OCI-LY3 (cell line): ENCODE measurements at regions not wholly inside any gene's neighbourhood (a gene's known extent, or its start where the extent isn't known, plus 50 kb on each side); places are given as distances from the start of the nearest gene placed in this dataset.
"Not testable (repeated sequence)": the region's sequence is repeated elsewhere in the genome, so short reads cannot be mapped to it uniquely, and the experiment has no call there.

Experiments used
- H2AFZ ChIP-seq: fragments of 200-600, 300-600 bp; shearing (Covaris generic); 2 replicates; pipeline ENCODE4 v1.6.0; 2014; ENCODE audit warnings: antibody characterized with exemption, low read depth, low read length
- H3K27ac ChIP-seq: fragments of 200-600, 300-600 bp; sonication (generic); 2 replicates; pipeline ENCODE4 v1.5.1; 2014; ENCODE audit warnings: mild to moderate bottlenecking, low read length, moderate library complexity, mixed read lengths
- H3K27me3 ChIP-seq: fragments of 200-600, 300-600 bp; sonication (generic); 2 replicates; pipeline ENCODE4 v1.6.1; 2014; ENCODE audit warnings: low read depth, low read length, mixed read lengths
- H3K36me3 ChIP-seq: fragments of 200-600, 300-600 bp; sonication (generic); replicated peaks from 2 replicates; pipeline ENCODE3; 2014; ENCODE audit warnings: low read depth, low read length, mixed read lengths
- H3K4me1 ChIP-seq: fragments of 300-600, 200-600 bp; sonication (generic); 2 replicates; pipeline ENCODE4 v1.6.1; 2014; ENCODE audit warnings: low read length, mixed read lengths
- H3K4me2 ChIP-seq: fragments of 200-600, 300-600 bp; sonication (generic); 2 replicates; pipeline ENCODE4 v1.6.1; 2014; ENCODE audit warnings: low read length, mixed read lengths
- H3K4me3 ChIP-seq: fragments of 300-600, 200-600 bp; sonication (generic); 2 replicates; pipeline ENCODE4 v1.5.1; 2014; ENCODE audit warnings: antibody characterized with exemption, mild to moderate bottlenecking, low read length, moderate library complexity
- H3K79me2 ChIP-seq: fragments of 300-600, 200-600 bp; shearing (Covaris generic); 2 replicates; pipeline ENCODE4 v1.6.1; 2014; ENCODE audit warnings: mild to moderate bottlenecking, low read length, mixed read lengths
- H3K9ac ChIP-seq: fragments of 300-600, 200-600 bp; shearing (Covaris generic); 2 replicates; pipeline ENCODE4 v1.6.0; 2014; ENCODE audit warnings: mild to moderate bottlenecking, low read length, moderate library complexity
- H3K9me3 ChIP-seq: fragments of 200-600, 300-600 bp; shearing (Covaris generic); 2 replicates; pipeline ENCODE4 v1.6.1; 2014; ENCODE audit warnings: low read length, mixed read lengths; ENCODE audit not compliant: insufficient read depth
- H4K20me1 ChIP-seq: fragments of 200-600, 300-600 bp; sonication (generic); 2 replicates; pipeline ENCODE4 v1.6.1; 2016; ENCODE audit warnings: low read length, mixed read lengths; ENCODE audit not compliant: insufficient read depth
- CTCF ChIP-seq: fragments of 200-600, 300-600 bp; sonication (generic); IDR thresholded peaks from 2 replicates; pipeline ENCODE4 v1.5.1; 2014; ENCODE audit warnings: antibody characterized with exemption, low read length, low read depth
- EZH2phosphoT487 ChIP-seq: fragments of 200-600 bp; shearing (Covaris generic); IDR thresholded peaks from 2 replicates; pipeline ENCODE4 v1.6.1; 2018; ENCODE audit warnings: antibody characterized with exemption, mixed run types, low read depth

GRCh38 chr2:7866825-7867224, 815.0 kb upstream of the ID2 start:
- Histone ChIP-seq H2AFZ (0 out of 2 replicates have a peak overlapping the region, but pooled peaks have one; percentile 48), H3K27ac (no peak overlapping the region), H3K27me3 (no peaks in the 10 kb centered on the region), H4K20me1 (no peaks in the 10 kb centered on the region), H3K79me2 (no peaks in the 10 kb centered on the region), H3K4me3 (no peak overlapping the region), H3K4me1 (peaks cover 19% of the 10 kb centered on the region), H3K9me3 (no peaks in the 10 kb centered on the region), H3K36me3 (no peaks in the 10 kb centered on the region), H3K9ac (no peak overlapping the region), H3K4me2 (no peak overlapping the region; the same call in 1 of the 2 replicates)
- TF ChIP-seq EZH2phosphoT487 (no peak), CTCF (no peak)

GRCh38 chr2:7867867-7868266, 814.0 kb upstream of the ID2 start:
- Histone ChIP-seq H3K9me3 (no peaks in the 10 kb centered on the region), H3K4me1 (peaks cover 19% of the 10 kb centered on the region), H3K9ac (no peak overlapping the region), H4K20me1 (no peaks in the 10 kb centered on the region), H2AFZ (no peak overlapping the region), H3K36me3 (no peaks in the 10 kb centered on the region), H3K27me3 (no peaks in the 10 kb centered on the region), H3K79me2 (no peaks in the 10 kb centered on the region), H3K27ac (no peak overlapping the region), H3K4me3 (no peak overlapping the region), H3K4me2 (peak overlapping the region; percentile 24)
- no peak for TF ChIP-seq CTCF
- TF ChIP-seq EZH2phosphoT487, result no peak

DNA sequence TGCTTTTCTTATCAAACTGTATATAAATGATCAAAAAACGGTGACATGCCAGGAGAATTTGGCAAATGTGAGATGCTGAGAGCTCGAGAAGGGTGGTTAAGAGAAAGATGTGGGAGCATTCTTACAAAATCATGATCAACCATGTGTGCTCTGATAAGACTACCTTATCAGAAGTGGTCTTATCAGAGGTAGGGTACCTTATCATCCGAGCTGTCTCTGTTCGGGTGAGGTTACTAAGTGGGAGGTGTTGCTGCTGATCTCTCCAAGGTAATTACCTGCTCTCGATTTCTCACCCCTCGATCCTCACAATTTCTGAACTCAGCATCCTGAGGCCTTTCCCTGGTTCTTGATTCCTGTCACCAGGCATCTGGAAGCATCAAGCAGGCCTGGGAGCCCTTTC, 813.0 kb upstream of the ID2 start:
- TF ChIP-seq CTCF (no peak), EZH2phosphoT487 (no peak)
- Histone ChIP-seq H3K4me2 (no peak overlapping the region), H3K79me2 (no peaks in the 10 kb centered on the region)

GRCh38 chr2:7876445-7876844, 805.4 kb upstream of the ID2 start:
- H3K9ac ChIP-seq, H3K36me3 ChIP-seq, H4K20me1 ChIP-seq, H2AFZ ChIP-seq, H3K79me2 ChIP-seq, H3K27ac ChIP-seq, H3K4me3 ChIP-seq, H3K27me3 ChIP-seq, H3K9me3 ChIP-seq, H3K4me1 ChIP-seq, H3K4me2 ChIP-seq: not testable (repeated sequence)

More for the DNA sequence above, 813.0 kb upstream of the ID2 start:
- H2AFZ ChIP-seq, result no peak overlapping the region
- peaks cover 19% of the 10 kb centered on the region for H3K4me1 ChIP-seq
- no peaks in the 10 kb centered on the region for H3K36me3 ChIP-seq
- H3K9ac ChIP-seq, result no peak overlapping the region
- no peak overlapping the region for H3K4me3 ChIP-seq
- H3K27me3 ChIP-seq, result no peaks in the 10 kb centered on the region
- H3K27ac ChIP-seq, result no peak overlapping the region
- H4K20me1 ChIP-seq, result no peaks in the 10 kb centered on the region
- no peaks in the 10 kb centered on the region for H3K9me3 ChIP-seq

DNA sequence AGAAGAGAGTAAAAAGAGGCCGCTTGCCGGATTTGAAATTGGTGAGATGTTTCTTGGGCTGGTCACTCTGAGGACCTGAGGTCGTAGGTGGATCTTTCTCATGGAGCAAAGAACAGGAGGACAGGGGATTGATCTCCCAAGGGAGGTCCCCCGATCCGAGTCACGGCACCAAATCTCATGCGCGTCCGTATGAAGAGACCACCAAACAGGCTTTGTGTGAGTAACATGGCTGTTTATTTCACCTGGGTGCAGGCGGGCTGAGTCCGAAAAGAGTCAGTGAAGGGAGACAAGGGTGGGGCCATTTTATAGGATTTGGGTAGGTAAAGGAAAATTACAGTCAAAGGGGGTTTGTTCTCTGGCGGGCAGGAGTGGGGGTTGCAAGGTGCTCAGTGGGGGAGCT, 803.6 kb upstream of the ID2 start:
- not testable (repeated sequence) for H4K20me1 ChIP-seq, H3K4me3 ChIP-seq, H3K79me2 ChIP-seq, H3K27me3 ChIP-seq, H2AFZ ChIP-seq, H3K27ac ChIP-seq, H3K36me3 ChIP-seq, H3K4me1 ChIP-seq, H3K9ac ChIP-seq, H3K9me3 ChIP-seq, H3K4me2 ChIP-seq
